SK-N-SH treated with all-trans-retinoic acid at 6 μM for 48 hours (cell line): ENCODE measurements at regions not wholly inside any gene's neighbourhood (a gene's known extent, or its start where the extent isn't known, plus 50 kb on each side); places are given as distances from the start of the nearest gene placed in this dataset.

Experiments used
- ATAC-seq: fragments of 200-7000 bp; cut with Tn5 transposase; 3 replicates; pipeline ENCODE4 v1.9.1; 2020; ENCODE audit warnings: mild to moderate bottlenecking, moderate library complexity
- ARNTL ChIP-seq: fragments of 450-650 bp; formaldehyde crosslinking; IDR thresholded peaks from 2 replicates; pipeline ENCODE4 v1.5.0; 2020; ENCODE audit warnings: low read depth, mild to moderate bottlenecking, moderate library complexity, borderline replicate concordance
- BACH2 ChIP-seq: fragments of 250-450 bp; sonication (Bioruptor Pico); IDR thresholded peaks from 2 replicates; pipeline ENCODE4 v1.9.0; 2021; ENCODE audit warnings: mild to moderate bottlenecking, borderline replicate concordance
- CSDC2 ChIP-seq: fragments of 250-450 bp; sonication (Bioruptor Pico); IDR thresholded peaks from 2 replicates; pipeline ENCODE4 v1.5.0; 2020; ENCODE audit warnings: mild to moderate bottlenecking, moderate library complexity
- ESRRG ChIP-seq: fragments of 250-450 bp; sonication (Bioruptor Pico); IDR thresholded peaks from 2 replicates; pipeline ENCODE4 v1.6.1; 2021; ENCODE audit warnings: mild to moderate bottlenecking
- GLIS3 ChIP-seq: fragments of 250-450 bp; sonication (Bioruptor Pico); IDR thresholded peaks from 2 replicates; pipeline ENCODE4 v1.5.0; 2020; ENCODE audit warnings: mild to moderate bottlenecking, moderate library complexity
- ISL1 ChIP-seq: fragments of 250-450 bp; sonication (Bioruptor Pico); IDR thresholded peaks from 2 replicates; pipeline ENCODE4 v2.1.2; 2022; ENCODE audit warnings: mild to moderate bottlenecking, moderate library complexity
- OSR1 ChIP-seq: fragments of 250-450 bp; sonication (Bioruptor Pico); IDR thresholded peaks from 2 replicates; pipeline ENCODE4 v1.8.0; 2022; ENCODE audit warnings: moderate library complexity, mild to moderate bottlenecking, inconsistent platforms
- PPARA ChIP-seq: fragments of 250-450 bp; sonication (Bioruptor Pico); IDR thresholded peaks from 2 replicates; pipeline ENCODE4 v1.5.0; 2020; ENCODE audit warnings: mild to moderate bottlenecking, borderline replicate concordance
- RARB ChIP-seq: fragments of 250-450 bp; sonication (Bioruptor Pico); IDR thresholded peaks from 2 replicates; pipeline ENCODE4 v1.8.0; 2021; ENCODE audit warnings: mild to moderate bottlenecking, moderate library complexity
- SNAI2 ChIP-seq: fragments of 250-450 bp; sonication (Bioruptor Pico); IDR thresholded peaks from 2 replicates; pipeline ENCODE4 v1.5.0; 2020; ENCODE audit warnings: mild to moderate bottlenecking, moderate library complexity
- TOX ChIP-seq: fragments of 250-450 bp; sonication (Bioruptor Pico); IDR thresholded peaks from 2 replicates; pipeline ENCODE4 v1.8.0; 2021; ENCODE audit warnings: mild to moderate bottlenecking, moderate library complexity, borderline replicate concordance
- ZC3H10 ChIP-seq: fragments of 250-450 bp; sonication (Bioruptor Pico); IDR thresholded peaks from 2 replicates; pipeline ENCODE4 v1.5.1; 2021; ENCODE audit warnings: mild to moderate bottlenecking, moderate library complexity
- ZFP3 ChIP-seq: fragments of 250-450 bp; sonication (Bioruptor Pico); IDR thresholded peaks from 2 replicates; pipeline ENCODE4 v1.5.0; 2020; ENCODE audit warnings: mild to moderate bottlenecking, moderate library complexity
- ZFP30 ChIP-seq: fragments of 450-650 bp; formaldehyde crosslinking; IDR thresholded peaks from 2 replicates; pipeline ENCODE4 v1.5.0; 2022; ENCODE audit warnings: mild to moderate bottlenecking, moderate library complexity
- ZNF565 ChIP-seq: fragments of 450-650 bp; formaldehyde crosslinking; conservative IDR thresholded peaks from 2 replicates; pipeline ENCODE4 v1.5.0; 2020; ENCODE audit warnings: low read depth, mild to moderate bottlenecking, moderate library complexity
- ZNF70 ChIP-seq: fragments of 450-650 bp; formaldehyde crosslinking; IDR thresholded peaks from 2 replicates; pipeline ENCODE4 v1.5.0; 2020; ENCODE audit warnings: mild to moderate bottlenecking, moderate library complexity
- TF ChIP-seq, protein P1 (sequence below): fragments of 250-450 bp; sonication (Bioruptor Pico); IDR thresholded peaks from 2 replicates; pipeline ENCODE4 v1.8.0; 2021; ENCODE audit warnings: low read depth, mild to moderate bottlenecking, moderate library complexity, borderline replicate concordance
- TF ChIP-seq, protein P2 (sequence below): fragments of 250-450 bp; sonication (Bioruptor Pico); IDR thresholded peaks from 2 replicates; pipeline ENCODE4 v1.5.0; 2020; ENCODE audit warnings: mild to moderate bottlenecking, moderate library complexity
- TF ChIP-seq, protein P3 (sequence below): fragments of 250-450 bp; sonication (Bioruptor Pico); IDR thresholded peaks from 2 replicates; pipeline ENCODE4 v1.5.1; 2020; ENCODE audit warnings: low read depth, mild to moderate bottlenecking, moderate library complexity
- TF ChIP-seq, protein P4 (sequence below): fragments of 250-450 bp; sonication (Bioruptor Pico); IDR thresholded peaks from 2 replicates; pipeline ENCODE4 v1.8.0; 2020; ENCODE audit warnings: mild to moderate bottlenecking, moderate library complexity, borderline replicate concordance
- TF ChIP-seq, protein P5 (sequence below): fragments of 250-450 bp; sonication (Bioruptor Pico); IDR thresholded peaks from 2 replicates; pipeline ENCODE4 v1.5.1; 2021; ENCODE audit warnings: mild to moderate bottlenecking, moderate library complexity

DNA sequence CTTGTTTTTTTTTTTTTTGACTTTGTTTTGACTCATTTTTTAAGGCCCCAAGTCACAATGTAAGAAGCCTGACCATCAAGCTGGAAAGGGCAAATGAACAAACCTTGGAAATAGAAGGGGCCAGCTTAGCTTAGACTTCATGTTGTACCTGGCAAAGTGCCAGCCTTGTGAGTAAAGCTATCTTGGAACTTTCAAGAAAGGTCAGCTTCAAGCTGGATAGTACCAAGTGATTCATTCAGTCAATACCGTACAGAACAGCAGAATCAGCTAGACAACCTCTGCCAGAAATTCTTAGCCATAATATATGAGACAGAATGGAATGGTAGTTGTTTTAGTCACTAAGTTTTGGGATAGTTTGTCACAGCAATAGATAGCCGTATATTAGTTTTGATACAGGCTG is 1492.2 kb upstream of the TENM3 start (continued):
- TF ChIP-seq, protein P1, sequence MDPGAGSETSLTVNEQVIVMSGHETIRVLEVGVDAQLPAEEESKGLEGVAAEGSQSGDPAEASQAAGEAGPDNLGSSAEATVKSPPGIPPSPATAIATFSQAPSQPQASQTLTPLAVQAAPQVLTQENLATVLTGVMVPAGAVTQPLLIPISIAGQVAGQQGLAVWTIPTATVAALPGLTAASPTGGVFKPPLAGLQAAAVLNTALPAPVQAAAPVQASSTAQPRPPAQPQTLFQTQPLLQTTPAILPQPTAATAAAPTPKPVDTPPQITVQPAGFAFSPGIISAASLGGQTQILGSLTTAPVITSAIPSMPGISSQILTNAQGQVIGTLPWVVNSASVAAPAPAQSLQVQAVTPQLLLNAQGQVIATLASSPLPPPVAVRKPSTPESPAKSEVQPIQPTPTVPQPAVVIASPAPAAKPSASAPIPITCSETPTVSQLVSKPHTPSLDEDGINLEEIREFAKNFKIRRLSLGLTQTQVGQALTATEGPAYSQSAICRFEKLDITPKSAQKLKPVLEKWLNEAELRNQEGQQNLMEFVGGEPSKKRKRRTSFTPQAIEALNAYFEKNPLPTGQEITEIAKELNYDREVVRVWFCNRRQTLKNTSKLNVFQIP (CRISPR knock-in tag), result no peak
- no peak for TF ChIP-seq ESRRG
- TF ChIP-seq OSR1, result no peak
- no peak for TF ChIP-seq ZNF565
- no peak for TF ChIP-seq GLIS3
- TF ChIP-seq BACH2 (CRISPR knock-in tag), result no peak
- no peak for TF ChIP-seq CSDC2 (CRISPR knock-in tag)

DNA sequence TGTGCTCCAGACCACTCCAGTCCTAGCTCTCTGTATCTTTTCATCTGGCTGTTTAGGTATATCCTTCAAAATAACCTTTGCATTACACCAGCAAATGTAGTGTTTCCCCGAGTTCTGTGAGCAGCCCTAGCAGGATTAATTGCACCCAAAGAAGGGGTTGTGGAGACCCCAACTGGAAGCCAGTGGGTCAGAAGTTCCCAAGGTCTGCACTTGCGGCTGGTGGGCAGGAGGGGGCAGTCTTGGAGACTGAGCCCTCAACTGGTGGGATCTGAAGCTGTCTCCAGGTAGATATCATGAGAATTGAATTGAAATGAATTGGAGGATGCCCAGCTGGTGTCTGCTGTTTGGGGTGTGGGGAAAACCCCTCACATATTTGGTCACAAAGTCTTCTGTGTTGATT is 1485.3 kb upstream of the TENM3 start:
- no peak for ATAC-seq
- no peak for TF ChIP-seq ESRRG
- TF ChIP-seq TOX (CRISPR knock-in tag), result no peak
- TF ChIP-seq, protein P2, sequence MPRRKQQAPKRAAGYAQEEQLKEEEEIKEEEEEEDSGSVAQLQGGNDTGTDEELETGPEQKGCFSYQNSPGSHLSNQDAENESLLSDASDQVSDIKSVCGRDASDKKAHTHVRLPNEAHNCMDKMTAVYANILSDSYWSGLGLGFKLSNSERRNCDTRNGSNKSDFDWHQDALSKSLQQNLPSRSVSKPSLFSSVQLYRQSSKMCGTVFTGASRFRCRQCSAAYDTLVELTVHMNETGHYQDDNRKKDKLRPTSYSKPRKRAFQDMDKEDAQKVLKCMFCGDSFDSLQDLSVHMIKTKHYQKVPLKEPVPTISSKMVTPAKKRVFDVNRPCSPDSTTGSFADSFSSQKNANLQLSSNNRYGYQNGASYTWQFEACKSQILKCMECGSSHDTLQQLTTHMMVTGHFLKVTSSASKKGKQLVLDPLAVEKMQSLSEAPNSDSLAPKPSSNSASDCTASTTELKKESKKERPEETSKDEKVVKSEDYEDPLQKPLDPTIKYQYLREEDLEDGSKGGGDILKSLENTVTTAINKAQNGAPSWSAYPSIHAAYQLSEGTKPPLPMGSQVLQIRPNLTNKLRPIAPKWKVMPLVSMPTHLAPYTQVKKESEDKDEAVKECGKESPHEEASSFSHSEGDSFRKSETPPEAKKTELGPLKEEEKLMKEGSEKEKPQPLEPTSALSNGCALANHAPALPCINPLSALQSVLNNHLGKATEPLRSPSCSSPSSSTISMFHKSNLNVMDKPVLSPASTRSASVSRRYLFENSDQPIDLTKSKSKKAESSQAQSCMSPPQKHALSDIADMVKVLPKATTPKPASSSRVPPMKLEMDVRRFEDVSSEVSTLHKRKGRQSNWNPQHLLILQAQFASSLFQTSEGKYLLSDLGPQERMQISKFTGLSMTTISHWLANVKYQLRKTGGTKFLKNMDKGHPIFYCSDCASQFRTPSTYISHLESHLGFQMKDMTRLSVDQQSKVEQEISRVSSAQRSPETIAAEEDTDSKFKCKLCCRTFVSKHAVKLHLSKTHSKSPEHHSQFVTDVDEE, result no peak
- TF ChIP-seq ZC3H10, result no peak
- TF ChIP-seq, protein P3, sequence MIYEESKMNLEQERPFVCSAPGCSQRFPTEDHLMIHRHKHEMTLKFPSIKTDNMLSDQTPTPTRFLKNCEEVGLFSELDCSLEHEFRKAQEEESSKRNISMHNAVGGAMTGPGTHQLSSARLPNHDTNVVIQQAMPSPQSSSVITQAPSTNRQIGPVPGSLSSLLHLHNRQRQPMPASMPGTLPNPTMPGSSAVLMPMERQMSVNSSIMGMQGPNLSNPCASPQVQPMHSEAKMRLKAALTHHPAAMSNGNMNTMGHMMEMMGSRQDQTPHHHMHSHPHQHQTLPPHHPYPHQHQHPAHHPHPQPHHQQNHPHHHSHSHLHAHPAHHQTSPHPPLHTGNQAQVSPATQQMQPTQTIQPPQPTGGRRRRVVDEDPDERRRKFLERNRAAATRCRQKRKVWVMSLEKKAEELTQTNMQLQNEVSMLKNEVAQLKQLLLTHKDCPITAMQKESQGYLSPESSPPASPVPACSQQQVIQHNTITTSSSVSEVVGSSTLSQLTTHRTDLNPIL, result no peak
- TF ChIP-seq ZFP30 (CRISPR knock-in tag), result no peak
- TF ChIP-seq, all 23 proteins: peak for 0

DNA sequence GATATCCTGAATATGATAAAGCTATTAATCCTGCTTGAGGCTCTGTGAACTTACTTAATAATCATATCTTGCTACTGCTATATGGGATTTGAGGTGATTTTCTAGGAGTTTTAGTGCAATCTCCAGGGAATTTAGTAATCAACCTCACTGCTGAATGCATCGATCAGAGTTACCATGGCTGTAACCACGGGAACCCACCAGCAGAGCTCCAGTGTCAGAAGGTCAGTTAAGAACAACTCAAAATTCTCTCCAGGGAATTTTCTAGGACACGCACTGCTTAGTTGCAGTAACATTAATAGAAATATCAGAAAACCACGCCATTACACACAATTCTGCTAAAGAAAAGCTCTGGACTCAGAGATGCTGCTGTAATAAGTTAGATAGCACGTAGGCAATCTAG is 1477.2 kb upstream of the TENM3 start:
- no peak for ATAC-seq

More for the DNA sequence above, 1477.2 kb upstream of the TENM3 start:
- TF ChIP-seq PPARA (CRISPR knock-in tag) (no peak), ISL1 (CRISPR knock-in tag) (no peak), ZC3H10 (no peak), RARB (CRISPR knock-in tag) (no peak), OSR1 (no peak), ZFP3 (CRISPR knock-in tag) (no peak), TOX (CRISPR knock-in tag) (no peak), CSDC2 (CRISPR knock-in tag) (no peak), SNAI2 (CRISPR knock-in tag) (no peak), ZNF565 (no peak), ESRRG (no peak), ZNF70 (CRISPR knock-in tag) (no peak), ARNTL (CRISPR knock-in tag) (no peak)
- TF ChIP-seq, protein P2, result no peak
- TF ChIP-seq, protein P1 (CRISPR knock-in tag), result no peak
- TF ChIP-seq, protein P3, result no peak
- TF ChIP-seq, protein P4, sequence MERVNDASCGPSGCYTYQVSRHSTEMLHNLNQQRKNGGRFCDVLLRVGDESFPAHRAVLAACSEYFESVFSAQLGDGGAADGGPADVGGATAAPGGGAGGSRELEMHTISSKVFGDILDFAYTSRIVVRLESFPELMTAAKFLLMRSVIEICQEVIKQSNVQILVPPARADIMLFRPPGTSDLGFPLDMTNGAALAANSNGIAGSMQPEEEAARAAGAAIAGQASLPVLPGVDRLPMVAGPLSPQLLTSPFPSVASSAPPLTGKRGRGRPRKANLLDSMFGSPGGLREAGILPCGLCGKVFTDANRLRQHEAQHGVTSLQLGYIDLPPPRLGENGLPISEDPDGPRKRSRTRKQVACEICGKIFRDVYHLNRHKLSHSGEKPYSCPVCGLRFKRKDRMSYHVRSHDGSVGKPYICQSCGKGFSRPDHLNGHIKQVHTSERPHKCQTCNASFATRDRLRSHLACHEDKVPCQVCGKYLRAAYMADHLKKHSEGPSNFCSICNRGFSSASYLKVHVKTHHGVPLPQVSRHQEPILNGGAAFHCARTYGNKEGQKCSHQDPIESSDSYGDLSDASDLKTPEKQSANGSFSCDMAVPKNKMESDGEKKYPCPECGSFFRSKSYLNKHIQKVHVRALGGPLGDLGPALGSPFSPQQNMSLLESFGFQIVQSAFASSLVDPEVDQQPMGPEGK (CRISPR knock-in tag), result no peak
- TF ChIP-seq, protein P5, sequence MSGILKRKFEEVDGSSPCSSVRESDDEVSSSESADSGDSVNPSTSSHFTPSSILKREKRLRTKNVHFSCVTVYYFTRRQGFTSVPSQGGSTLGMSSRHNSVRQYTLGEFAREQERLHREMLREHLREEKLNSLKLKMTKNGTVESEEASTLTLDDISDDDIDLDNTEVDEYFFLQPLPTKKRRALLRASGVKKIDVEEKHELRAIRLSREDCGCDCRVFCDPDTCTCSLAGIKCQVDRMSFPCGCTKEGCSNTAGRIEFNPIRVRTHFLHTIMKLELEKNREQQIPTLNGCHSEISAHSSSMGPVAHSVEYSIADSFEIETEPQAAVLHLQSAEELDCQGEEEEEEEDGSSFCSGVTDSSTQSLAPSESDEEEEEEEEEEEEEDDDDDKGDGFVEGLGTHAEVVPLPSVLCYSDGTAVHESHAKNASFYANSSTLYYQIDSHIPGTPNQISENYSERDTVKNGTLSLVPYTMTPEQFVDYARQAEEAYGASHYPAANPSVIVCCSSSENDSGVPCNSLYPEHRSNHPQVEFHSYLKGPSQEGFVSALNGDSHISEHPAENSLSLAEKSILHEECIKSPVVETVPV (CRISPR knock-in tag), result no peak
- TF ChIP-seq, all 23 proteins: peak for 0
